DND-41 (cell line): ENCODE measurements at regions not wholly inside any gene's neighbourhood (a gene's known extent, or its start where the extent isn't known, plus 50 kb on each side); places are given as distances from the start of the nearest gene placed in this dataset.

Experiments used
- CTCF ChIP-seq: IDR thresholded peaks from 2 replicates; pipeline ENCODE4 v1.5.1; 2012; ENCODE audit warnings: borderline replicate concordance, low read length, moderate library complexity, mild to moderate bottlenecking; ENCODE audit not compliant: poor library complexity, severe bottlenecking; ENCODE audit errors: extremely low read depth
- EZH2 ChIP-seq: IDR thresholded peaks from 3 replicates; pipeline ENCODE4 v1.6.1; 2012; ENCODE audit warnings: borderline replicate concordance, low read depth, mild to moderate bottlenecking, moderate library complexity, low read length, inconsistent platforms; ENCODE audit not compliant: severe bottlenecking

GRCh38 chr6:134851548-134851947 lies 98.4 kb downstream of the ALDH8A1 start:
- TF ChIP-seq CTCF (no peak), EZH2 (no peak)
